Endodermal cell (in vitro differentiated cells): ENCODE measurements at regions not wholly inside any gene's neighbourhood (a gene's known extent, or its start where the extent isn't known, plus 50 kb on each side); places are given as distances from the start of the nearest gene placed in this dataset.
A peak's percentile ranks its signal among the peaks of the same experiment; 100 is the strongest.

Experiments
- DNase-seq: peaks from one replicate; pipeline ENCODE4 v3.0.0-alpha.2; 2017
- H3K27ac ChIP-seq: 2 replicates; pipeline ENCODE4 v1.5.1; 2013; ENCODE audit warnings: mild to moderate bottlenecking, low read depth, low read length, moderate library complexity
- H3K27me3 ChIP-seq: 2 replicates; pipeline ENCODE4 v1.6.1; 2013; ENCODE audit warnings: mild to moderate bottlenecking, low read length, moderate library complexity; ENCODE audit not compliant: insufficient read depth, control insufficient read depth, poor library complexity, severe bottlenecking
- H3K36me3 ChIP-seq: 2 replicates; pipeline ENCODE4 v1.7.0; 2013; ENCODE audit warnings: mild to moderate bottlenecking, low read length, moderate library complexity; ENCODE audit not compliant: control insufficient read depth, insufficient read depth
- H3K4me1 ChIP-seq: one replicate; pipeline ENCODE4 v1.7.0; 2013; ENCODE audit warnings: low read length; ENCODE audit not compliant: control insufficient read depth, insufficient read depth
- H3K4me3 ChIP-seq: 2 replicates; pipeline ENCODE4 v1.5.1; 2013; ENCODE audit warnings: mild to moderate bottlenecking, low read length, moderate library complexity
- H3K9ac ChIP-seq: 2 replicates; pipeline ENCODE4 v1.6.1; 2013; ENCODE audit warnings: mild to moderate bottlenecking, low read length, moderate library complexity; ENCODE audit not compliant: poor library complexity, severe bottlenecking; ENCODE audit errors: extremely low read depth
- H3K9me3 ChIP-seq: 2 replicates; pipeline ENCODE4 v1.6.1; 2013; ENCODE audit warnings: mild to moderate bottlenecking, low read length, moderate library complexity; ENCODE audit not compliant: control insufficient read depth
- H3K27ac Mint-ChIP-seq: 2 replicates; pipeline ENCODE4 v1.8.0; 2020; ENCODE audit warnings: mixed read lengths
- H3K27me3 Mint-ChIP-seq: 2 replicates; pipeline ENCODE4 v1.8.0; 2021; ENCODE audit warnings: mild to moderate bottlenecking, mixed read lengths; ENCODE audit not compliant: insufficient read depth
- H3K36me3 Mint-ChIP-seq: 2 replicates; pipeline ENCODE4 v1.8.0; 2020; ENCODE audit warnings: low read depth, mixed read lengths
- H3K4me1 Mint-ChIP-seq: 2 replicates; pipeline ENCODE4 v1.8.0; 2020; ENCODE audit warnings: mixed read lengths
- H3K4me3 Mint-ChIP-seq: 2 replicates; pipeline ENCODE4 v1.8.0; 2020; ENCODE audit warnings: mild to moderate bottlenecking, moderate library complexity, mixed read lengths
- H3K9me3 Mint-ChIP-seq: 2 replicates; pipeline ENCODE4 v1.8.0; 2020; ENCODE audit warnings: mild to moderate bottlenecking, mixed read lengths
- CTCF ChIP-seq: fragments of 200-600 bp; sonication (generic); conservative IDR thresholded peaks from 2 replicates; pipeline ENCODE4 v1.5.0; 2021; ENCODE audit warnings: antibody characterized with exemption, mild to moderate bottlenecking
- WGBS, 2 experiments: methylation state at CpG; one replicate each; pipeline versions ENCODE4 v1.1.5 to v1.1.7; 2013; ENCODE audit warnings: missing lambda C conversion rate in 2 of 2, mixed read lengths in 1 of 2; ENCODE audit not compliant: insufficient coverage in 1 of 2, insufficient read length in 1 of 2; 5-methylcytosine and 5-hydroxymethylcytosine counted together

GRCh38 chrX:57821703-57822387 is 88.4 kb downstream of the ZXDA start:
- no peaks in the 10 kb centered on the region for H3K27me3 Mint-ChIP-seq
- Histone ChIP-seq H3K4me3 (no peak overlapping the region), H3K9me3 (no peaks in the 10 kb centered on the region), H3K36me3 (no peaks in the 10 kb centered on the region), H3K27me3 (no peaks in the 10 kb centered on the region), H3K9ac (no peak overlapping the region), H3K27ac (no peak overlapping the region), H3K4me1 (no peaks in the 10 kb centered on the region)
- H3K27ac Mint-ChIP-seq: no peak overlapping the region
- no peaks in the 10 kb centered on the region for H3K36me3 Mint-ChIP-seq
- peaks cover 58% of the 10 kb centered on the region for H3K9me3 Mint-ChIP-seq
- peak; percentile 43 for DNase-seq
- whole genome bisulfite sequencing, 2 experiments: 0 to 62% methylated on average over 1 to 7 of the region's 8 CpGs
- H3K4me3 Mint-ChIP-seq: no peak overlapping the region
- peak; percentile 80 for TF ChIP-seq CTCF
- H3K4me1 Mint-ChIP-seq: peaks cover 2% of the 10 kb centered on the region

GRCh38 chrX:57817302-57817701 is 93.0 kb downstream of the ZXDA start:
- no peak overlapping the region for H3K4me3 ChIP-seq
- TF ChIP-seq CTCF: peak; percentile 71
- Mint-ChIP-seq H3K4me3 (no peak overlapping the region), H3K27ac (no peak overlapping the region), H3K36me3 (no peaks in the 10 kb centered on the region), H3K9me3 (peaks cover 65% of the 10 kb centered on the region), H3K4me1 (peaks cover 2% of the 10 kb centered on the region), H3K27me3 (no peaks in the 10 kb centered on the region)
- H3K27ac ChIP-seq: no peak overlapping the region
- no peak for DNase-seq
- no peaks in the 10 kb centered on the region for H3K36me3 ChIP-seq
- H3K27me3 ChIP-seq: no peaks in the 10 kb centered on the region
- no peaks in the 10 kb centered on the region for H3K4me1 ChIP-seq
- peaks cover 6% of the 10 kb centered on the region for H3K9me3 ChIP-seq
- no peak overlapping the region for H3K9ac ChIP-seq
- no CpG with 5 or more reads among the region's 2 CpGs for WGBS, 2 experiments

GRCh38 chrX:57772637-57773036 is 92.6 kb upstream of the NLRP2B start:
- 78% methylated on average over 4 of the region's 4 CpGs; no CpG with 5 or more reads in 1 of the 2 experiments for WGBS, 2 experiments
- Histone ChIP-seq H3K36me3 (no peaks in the 10 kb centered on the region), H3K4me1 (no peaks in the 10 kb centered on the region), H3K27ac (no peak overlapping the region), H3K9me3 (no peaks in the 10 kb centered on the region), H3K9ac (no peak overlapping the region), H3K27me3 (no peaks in the 10 kb centered on the region), H3K4me3 (no peak overlapping the region)
- no peak overlapping the region for H3K4me3 Mint-ChIP-seq
- no peaks in the 10 kb centered on the region for H3K36me3 Mint-ChIP-seq
- H3K27me3 Mint-ChIP-seq: no peaks in the 10 kb centered on the region
- no peak for DNase-seq
- H3K9me3 Mint-ChIP-seq: peaks cover 53% of the 10 kb centered on the region
- peak; percentile 30 for TF ChIP-seq CTCF
- no peak overlapping the region for H3K27ac Mint-ChIP-seq
- no peaks in the 10 kb centered on the region for H3K4me1 Mint-ChIP-seq
